DMS53 (cell line): ENCODE measurements at regions not wholly inside any gene's neighbourhood (a gene's known extent, or its start where the extent isn't known, plus 50 kb on each side); places are given as distances from the start of the nearest gene placed in this dataset.
A peak's percentile ranks its signal among the peaks of the same experiment; 100 is the strongest.

Source experiments
- DNase-seq: peaks from one replicate; lab custom pipeline; 2025; lab: John Stamatoyannopoulos, UW

DNA sequence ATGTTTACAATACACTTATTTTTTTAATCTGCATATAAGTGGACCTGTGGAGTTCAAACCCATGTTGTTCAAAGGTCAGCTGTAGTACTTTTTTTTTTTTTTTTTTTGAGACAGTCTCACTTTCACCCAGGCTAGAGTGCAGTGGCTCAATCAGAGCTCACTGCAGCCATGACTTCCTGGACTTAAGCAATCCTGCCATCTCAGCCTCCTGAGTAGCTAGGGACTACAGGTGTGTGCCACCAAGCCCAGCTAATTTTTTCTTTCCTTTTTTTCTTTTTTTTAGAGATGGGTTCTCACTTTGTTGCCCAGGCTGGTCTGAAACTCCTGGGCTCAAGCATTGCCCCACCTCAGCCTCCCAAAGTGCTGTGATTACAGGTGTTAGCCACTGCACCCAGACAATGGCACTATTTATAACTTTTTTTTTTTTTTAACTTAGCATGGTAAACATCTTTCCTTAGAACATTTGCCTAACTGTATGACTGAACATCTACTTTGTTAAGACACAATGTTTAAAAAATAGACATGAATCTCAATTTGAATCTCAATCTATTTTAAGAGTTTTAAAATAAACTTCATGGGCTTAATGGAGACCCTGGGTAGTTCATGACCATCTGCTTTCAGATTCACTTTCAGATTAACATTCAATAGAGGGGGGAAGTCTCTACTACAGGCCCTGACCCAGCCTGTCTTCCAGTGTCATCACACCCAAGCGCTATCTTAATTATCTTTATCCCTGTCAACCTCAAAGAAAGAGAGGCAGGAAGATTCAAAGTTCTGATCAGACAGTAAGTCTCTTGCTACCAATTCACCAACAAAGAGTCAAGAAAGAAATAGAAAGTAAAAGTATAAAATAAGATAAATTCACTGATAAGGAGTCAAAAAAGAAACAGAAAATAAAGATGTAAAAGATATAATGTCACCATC, 97.7 kb upstream of the DOCK9 start:
- no peak for DNase-seq

DNA sequence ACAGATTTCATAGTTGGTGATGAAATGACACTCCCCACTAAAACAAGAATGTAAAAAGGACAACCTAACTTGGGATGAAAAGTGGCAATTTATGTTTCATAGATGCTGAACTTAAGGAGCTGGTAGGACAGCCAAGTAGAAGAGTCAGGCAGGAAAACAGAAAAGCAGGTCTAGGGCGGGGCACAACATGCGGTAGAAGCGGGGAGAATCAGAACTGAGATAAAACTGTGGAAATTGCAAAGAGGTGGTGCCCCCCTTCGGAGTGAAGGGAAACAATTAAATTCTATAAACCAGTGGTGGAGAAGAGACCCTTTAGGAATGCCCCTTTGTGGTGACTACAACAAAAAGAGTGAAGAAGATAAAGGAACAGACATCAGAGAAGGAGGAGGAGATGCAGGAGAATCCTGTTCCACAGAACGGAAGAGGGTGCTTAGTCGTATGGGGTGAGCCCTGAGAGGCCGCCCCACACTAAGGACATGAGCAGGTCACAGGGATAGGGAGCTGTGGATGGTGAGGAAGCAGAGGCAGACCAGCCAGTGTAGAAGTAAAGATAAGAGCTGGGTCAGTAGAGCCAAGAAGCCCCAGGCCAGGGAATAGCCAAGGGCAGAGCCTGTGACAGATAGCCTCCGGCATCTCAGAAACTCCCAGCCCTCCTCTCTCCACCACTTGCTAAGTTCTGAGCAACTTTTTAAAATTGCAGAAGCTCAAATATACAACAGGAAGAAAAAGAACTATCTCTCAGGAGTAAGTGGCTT, 100.3 kb upstream of the DOCK9 start:
- no peak for DNase-seq

- DNase-seq: no peak
Measured at GRCh38 chr13:99080131-99080530, 102.3 kb upstream of the DOCK9 start.

GRCh38 chr13:99083981-99084380, 106.1 kb upstream of the DOCK9 start:
- peak; percentile 42 for DNase-seq

GRCh38 chr13:99085139-99085807, 107.4 kb upstream of the DOCK9 start:
- no peak for DNase-seq

- DNase-seq: no peak
Measured at GRCh38 chr13:99085808-99086266, 108.0 kb upstream of the DOCK9 start.

- peak; percentile 67 for DNase-seq
Measured at GRCh38 chr13:99086267-99087097, 108.6 kb upstream of the DOCK9 start.

- peak; percentile 83 for DNase-seq
Measured at GRCh38 chr13:99087098-99087953, 109.5 kb upstream of the DOCK9 start.

DNA sequence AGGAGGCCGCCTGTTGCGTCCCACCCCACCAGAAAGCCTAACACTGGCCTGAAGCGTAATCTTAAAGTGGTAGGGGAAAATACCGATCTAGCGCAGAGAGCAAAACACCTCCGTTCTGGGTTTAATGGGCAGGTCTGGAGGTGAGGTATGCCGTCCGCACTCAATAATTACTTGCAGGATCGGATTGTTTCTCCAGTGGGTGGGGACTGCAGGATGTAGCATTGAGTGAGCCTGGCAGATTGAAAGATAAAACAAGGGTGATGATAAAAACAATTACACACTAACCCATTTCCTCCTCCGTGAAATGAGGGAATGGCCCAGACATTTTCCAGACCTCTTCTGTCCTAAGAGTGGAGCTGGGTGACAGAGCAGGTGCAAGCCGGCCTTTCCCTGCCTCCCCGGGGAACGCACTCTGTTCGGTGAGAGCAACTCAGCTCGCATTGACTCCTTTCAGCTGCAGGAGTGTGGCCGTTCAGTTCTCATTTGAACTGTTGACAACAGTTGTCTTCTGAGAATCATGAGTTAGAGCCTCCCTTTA, 110.2 kb upstream of the DOCK9 start:
- DNase-seq: peak; percentile 61

DNA sequence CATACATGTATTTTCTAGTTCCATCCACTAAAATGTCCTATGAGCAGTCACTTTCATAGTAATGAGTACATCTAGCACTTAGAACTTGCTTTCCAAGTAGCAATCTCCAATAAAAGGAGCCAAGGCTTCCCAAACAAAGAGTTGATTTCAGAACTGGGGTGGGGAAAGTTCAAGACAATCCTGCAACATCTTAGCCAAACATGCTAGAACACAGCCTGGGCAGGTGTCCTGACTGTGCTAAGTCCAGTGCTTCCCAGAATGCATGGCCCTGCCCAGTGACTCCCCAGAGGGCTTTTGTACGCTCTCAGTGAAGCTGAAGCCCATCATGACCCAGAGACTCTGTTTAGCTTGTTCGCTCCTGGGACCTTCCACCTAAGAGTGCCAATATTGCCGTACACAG, 106.7 kb upstream of the UBAC2 start:
- DNase-seq: no peak

DNA sequence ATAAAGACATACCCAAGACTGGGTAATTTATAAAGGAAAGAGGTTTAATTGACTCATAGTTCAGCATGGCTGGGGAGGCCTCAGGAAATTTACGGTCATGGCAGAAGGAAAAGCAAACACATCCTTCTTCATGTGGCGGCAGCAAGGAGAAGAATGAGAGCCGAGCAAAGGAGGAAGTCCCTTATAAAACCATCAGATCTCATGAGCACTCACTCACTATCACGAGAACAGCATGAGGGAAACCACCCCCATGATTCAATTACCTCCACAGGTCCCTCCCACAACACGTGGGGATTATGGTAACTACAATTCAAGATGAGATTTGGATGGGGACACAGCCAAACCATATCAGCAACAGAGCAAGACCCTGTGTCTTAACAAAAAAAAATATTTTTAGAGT, 98.8 kb upstream of the UBAC2 start:
- peak; percentile 23 for DNase-seq

DNA sequence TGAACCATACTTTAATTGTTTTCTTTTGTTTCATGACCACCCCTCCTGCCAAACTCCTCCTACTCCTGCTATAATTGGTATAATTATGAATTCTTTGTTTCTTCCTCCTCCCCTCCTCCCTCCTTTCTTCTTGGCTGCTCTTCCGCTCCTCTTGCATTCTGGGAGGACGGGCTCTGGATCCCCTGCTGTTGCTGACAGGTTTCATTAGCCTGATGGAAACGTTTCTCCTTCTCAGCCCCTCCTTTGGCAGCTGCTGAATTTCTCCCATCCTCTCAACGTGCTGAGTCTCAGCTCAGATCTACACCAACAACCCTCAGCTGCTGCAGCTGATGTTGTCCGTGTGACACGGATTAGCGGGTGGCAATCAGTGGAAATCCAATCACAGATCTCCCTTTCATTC, 97.1 kb upstream of the UBAC2 start:
- no peak for DNase-seq

- no peak for DNase-seq
Measured at GRCh38 chr13:99104396-99104795, 96.3 kb upstream of the UBAC2 start.

- no peak for DNase-seq
Measured at GRCh38 chr13:99105160-99105559, 95.5 kb upstream of the UBAC2 start.

- no peak for DNase-seq
Measured at GRCh38 chr13:99113351-99113750, 87.3 kb upstream of the UBAC2 start.

- DNase-seq: no peak
Measured at GRCh38 chr13:99118179-99118578, 82.5 kb upstream of the UBAC2 start.

DNA sequence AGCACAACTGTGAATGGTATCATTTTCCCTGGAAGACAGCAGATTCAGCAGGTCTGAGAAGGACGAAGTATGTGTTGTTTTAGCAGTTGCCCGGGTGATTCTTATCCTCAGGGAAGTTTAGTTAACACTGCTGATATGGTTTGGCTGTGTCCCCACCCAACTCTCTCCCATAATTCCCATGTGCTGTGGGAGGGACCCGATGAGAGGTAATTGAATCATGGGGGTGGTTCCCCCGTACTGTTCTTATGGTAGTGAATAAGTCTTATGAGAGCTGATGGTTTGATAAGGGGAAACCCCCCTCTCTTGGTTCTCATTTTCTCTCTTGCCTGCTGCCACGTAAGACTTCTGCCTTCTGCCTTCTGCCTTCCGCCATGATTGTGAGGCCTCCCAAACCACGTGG, 81.0 kb upstream of the UBAC2 start:
- peak; percentile 0 for DNase-seq

GRCh38 chr13:99120751-99121150, 79.9 kb upstream of the UBAC2 start:
- DNase-seq: no peak

- DNase-seq: no peak
Measured at GRCh38 chr13:99122171-99122570, 78.5 kb upstream of the UBAC2 start.
